Testis (tissue), 2 donors: ENCODE measurements at regions not wholly inside any gene's neighbourhood (a gene's known extent, or its start where the extent isn't known, plus 50 kb on each side); places are given as distances from the start of the nearest gene placed in this dataset.
"Not testable (repeated sequence)": the region's sequence is repeated elsewhere in the genome, so short reads cannot be mapped to it uniquely, and the experiment has no call there.

Experiments used
- CTCF ChIP-seq, 3 experiments: fragments of 450-650 bp in 2 of 3; fragments of 200-600 bp in 1 of 3; sonication (generic) in 1 of 3; IDR thresholded peaks; one replicate each; pipeline ENCODE4 v1.5.1; 2016 to 2019; ENCODE audit warnings: antibody characterized with exemption in 3 of 3, mild to moderate bottlenecking in 2 of 3, moderate library complexity in 1 of 3
- POLR2A ChIP-seq: fragments of 450-650 bp; IDR thresholded peaks from one replicate; pipeline ENCODE4 v1.6.1; 2017; ENCODE audit warnings: antibody characterized with exemption, mild to moderate bottlenecking, moderate library complexity

- TF ChIP-seq POLR2A; CTCF (IDR thresholded peaks at IDR 0.05): not testable (repeated sequence)
Observed at GRCh38 chr12:131631889-131632651, 78.8 kb upstream of the SFSWAP start.
